NCI-H1417 treated with DMSO at 0.1 percent for 48 hours (cell line): ENCODE measurements at regions not wholly inside any gene's neighbourhood (a gene's known extent, or its start where the extent isn't known, plus 50 kb on each side); places are given as distances from the start of the nearest gene placed in this dataset.

Source experiments
- DNase-seq: peaks from one replicate; lab custom pipeline; 2025; lab: John Stamatoyannopoulos, UW

- no peak for DNase-seq
Measured at GRCh38 chr12:90311561-90311960, 602.9 kb upstream of the ATP2B1 start.

- DNase-seq = no peak
Measured at GRCh38 chr12:90305379-90305778, 596.7 kb upstream of the ATP2B1 start.

GRCh38 chr12:90304231-90304630, 595.6 kb upstream of the ATP2B1 start:
- DNase-seq = no peak

GRCh38 chr12:90303771-90304170, 595.1 kb upstream of the ATP2B1 start:
- no peak for DNase-seq

- no peak for DNase-seq
Measured at GRCh38 chr12:90301561-90302133, 593.0 kb upstream of the ATP2B1 start.

- no peak for DNase-seq
Measured at GRCh38 chr12:90301095-90301494, 592.5 kb upstream of the ATP2B1 start.

- no peak for DNase-seq
Measured at GRCh38 chr12:90299666-90300065, 591.0 kb upstream of the ATP2B1 start.

GRCh38 chr12:90299121-90299520, 590.5 kb upstream of the ATP2B1 start:
- DNase-seq = no peak

GRCh38 chr12:90298289-90298948, 589.8 kb upstream of the ATP2B1 start:
- DNase-seq = no peak

GRCh38 chr12:90295858-90296257, 587.2 kb upstream of the ATP2B1 start:
- no peak for DNase-seq

GRCh38 chr12:90292183-90292582, 583.5 kb upstream of the ATP2B1 start:
- DNase-seq = no peak

GRCh38 chr12:90290980-90291975, 582.6 kb upstream of the ATP2B1 start:
- DNase-seq = no peak

GRCh38 chr12:90287585-90287984, 578.9 kb upstream of the ATP2B1 start:
- DNase-seq = no peak

- DNase-seq = no peak
Measured at GRCh38 chr12:90281154-90281868, 572.7 kb upstream of the ATP2B1 start.

GRCh38 chr12:90280564-90281058, 572.0 kb upstream of the ATP2B1 start:
- DNase-seq = no peak

GRCh38 chr12:90280033-90280432, 571.4 kb upstream of the ATP2B1 start:
- no peak for DNase-seq

- DNase-seq = no peak
Measured at GRCh38 chr12:90275088-90275487, 566.5 kb upstream of the ATP2B1 start.

- DNase-seq = no peak
Measured at GRCh38 chr12:90274407-90274806, 565.8 kb upstream of the ATP2B1 start.

GRCh38 chr12:90268574-90268973, 559.9 kb upstream of the ATP2B1 start:
- no peak for DNase-seq

- no peak for DNase-seq
Measured at GRCh38 chr12:90262251-90262650, 553.6 kb upstream of the ATP2B1 start.

GRCh38 chr12:90261283-90261682, 552.6 kb upstream of the ATP2B1 start:
- DNase-seq = no peak

- no peak for DNase-seq
Measured at GRCh38 chr12:90260136-90260535, 551.5 kb upstream of the ATP2B1 start.
